ENCODE measurements at regions not wholly inside any gene's neighbourhood (a gene's known extent, or its start where the extent isn't known, plus 50 kb on each side); places are given as distances from the start of the nearest gene placed in this dataset.

DNA sequence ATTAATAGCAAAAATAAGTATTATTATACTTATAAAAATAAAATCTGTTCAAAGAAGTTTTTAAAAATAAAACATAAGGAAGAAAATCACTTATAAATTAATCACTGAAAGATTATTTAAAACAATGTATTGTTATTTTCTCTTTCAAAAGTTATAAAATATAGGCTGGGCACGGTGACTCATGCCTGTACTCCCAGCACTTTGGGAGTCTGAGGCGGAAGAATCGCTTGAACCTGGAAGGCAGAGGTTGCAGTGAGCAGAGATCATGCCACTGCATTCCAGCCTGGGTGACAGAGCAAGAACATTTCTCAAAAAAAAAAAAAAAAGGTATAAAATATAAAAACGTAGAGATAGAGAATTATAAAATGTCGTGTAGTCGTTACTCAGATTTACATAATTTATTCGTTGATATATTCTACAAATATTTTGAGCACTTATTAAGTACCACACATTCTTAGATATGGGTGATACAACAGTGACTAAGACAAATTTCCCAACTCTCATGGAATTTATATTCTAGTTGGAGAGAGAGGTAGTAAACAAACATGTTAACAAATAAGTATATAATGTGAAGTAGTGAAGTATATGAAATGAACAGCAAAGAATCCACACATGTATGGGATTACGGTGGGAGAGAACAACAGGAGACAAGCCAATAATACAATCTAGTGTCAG lies 1030.0 kb downstream of the SORCS1 start:
- TF ChIP-seq, protein P1, sequence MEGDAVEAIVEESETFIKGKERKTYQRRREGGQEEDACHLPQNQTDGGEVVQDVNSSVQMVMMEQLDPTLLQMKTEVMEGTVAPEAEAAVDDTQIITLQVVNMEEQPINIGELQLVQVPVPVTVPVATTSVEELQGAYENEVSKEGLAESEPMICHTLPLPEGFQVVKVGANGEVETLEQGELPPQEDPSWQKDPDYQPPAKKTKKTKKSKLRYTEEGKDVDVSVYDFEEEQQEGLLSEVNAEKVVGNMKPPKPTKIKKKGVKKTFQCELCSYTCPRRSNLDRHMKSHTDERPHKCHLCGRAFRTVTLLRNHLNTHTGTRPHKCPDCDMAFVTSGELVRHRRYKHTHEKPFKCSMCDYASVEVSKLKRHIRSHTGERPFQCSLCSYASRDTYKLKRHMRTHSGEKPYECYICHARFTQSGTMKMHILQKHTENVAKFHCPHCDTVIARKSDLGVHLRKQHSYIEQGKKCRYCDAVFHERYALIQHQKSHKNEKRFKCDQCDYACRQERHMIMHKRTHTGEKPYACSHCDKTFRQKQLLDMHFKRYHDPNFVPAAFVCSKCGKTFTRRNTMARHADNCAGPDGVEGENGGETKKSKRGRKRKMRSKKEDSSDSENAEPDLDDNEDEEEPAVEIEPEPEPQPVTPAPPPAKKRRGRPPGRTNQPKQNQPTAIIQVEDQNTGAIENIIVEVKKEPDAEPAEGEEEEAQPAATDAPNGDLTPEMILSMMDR (IDR thresholded peaks at IDR 0.05) = no peak
- no peak for TF ChIP-seq POLR2A (IDR thresholded peaks at IDR 0.05)
- H3K4me3 ChIP-seq (ENCODE audit: low read depth, poor library complexity, severe bottlenecking) = no peak overlapping the region
- DNase-seq (ENCODE audit: low spot score in 2 of 2) = no peak
- intact Hi-C loops (cut with DNase I; ENCODE audit: low total_unique reads) = no loop called here
- 78 to 81% methylated on average over 8 of the region's 8 CpGs for WGBS, 2 donors

DNA sequence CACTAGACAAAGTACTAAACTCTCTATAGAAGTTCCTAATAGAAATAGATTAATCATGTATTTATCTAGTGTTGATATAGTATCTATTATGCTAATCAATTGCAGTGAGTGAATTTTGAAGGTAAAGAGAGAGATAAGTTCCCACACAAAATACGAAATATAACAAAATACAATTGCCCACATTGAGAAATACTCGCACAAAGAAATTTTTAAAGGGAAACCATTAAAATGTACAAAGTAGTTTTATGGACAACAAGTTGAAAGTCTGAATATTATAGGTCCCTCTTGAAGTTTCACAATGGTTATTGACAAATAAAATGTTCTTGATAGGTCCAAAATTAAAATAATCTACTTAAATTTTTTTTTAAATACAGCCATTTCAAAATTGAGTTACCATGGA lies 1031.1 kb downstream of the SORCS1 start:
- DNase-seq (ENCODE audit: low spot score in 2 of 2) = no peak
- no peak overlapping the region for H3K4me3 ChIP-seq (ENCODE audit: low read depth, poor library complexity, severe bottlenecking)
- intact Hi-C loops (cut with DNase I; ENCODE audit: low total_unique reads) = no loop called here
- whole genome bisulfite sequencing, 2 donors = 49 to 68% methylated on average over 2 of the region's 2 CpGs
- no peak for TF ChIP-seq POLR2A (IDR thresholded peaks at IDR 0.05)
- TF ChIP-seq, protein P1 (IDR thresholded peaks at IDR 0.05) = no peak

DNA sequence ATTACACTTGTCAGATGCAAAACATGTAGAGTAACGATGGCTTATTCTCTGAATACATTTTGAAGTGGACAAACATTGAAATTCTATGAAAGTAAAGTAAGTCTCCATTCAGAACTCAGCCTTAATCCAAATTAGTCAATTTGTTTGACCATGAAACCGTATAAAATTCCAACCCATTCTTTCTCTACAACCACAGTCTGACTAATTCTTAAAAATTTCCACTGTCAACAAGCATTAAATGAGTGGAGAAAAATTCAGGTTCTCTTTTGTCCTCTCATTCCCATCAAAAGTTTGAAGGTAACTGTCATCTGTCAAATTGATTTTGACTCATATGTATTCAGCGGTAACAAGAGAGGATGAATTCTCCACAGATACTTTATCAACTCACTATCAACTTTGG lies 1031.5 kb downstream of the SORCS1 start:
- H3K4me3 ChIP-seq (ENCODE audit: low read depth, poor library complexity, severe bottlenecking) = no peak overlapping the region
- WGBS, 2 donors = 58 to 70% methylated on average over 3 of the region's 3 CpGs
- intact Hi-C loops (cut with DNase I; ENCODE audit: low total_unique reads) = no loop called here
- TF ChIP-seq, protein P1 (IDR thresholded peaks at IDR 0.05) = no peak
- TF ChIP-seq POLR2A (IDR thresholded peaks at IDR 0.05) = no peak
- no peak for DNase-seq (ENCODE audit: low spot score in 2 of 2)

DNA sequence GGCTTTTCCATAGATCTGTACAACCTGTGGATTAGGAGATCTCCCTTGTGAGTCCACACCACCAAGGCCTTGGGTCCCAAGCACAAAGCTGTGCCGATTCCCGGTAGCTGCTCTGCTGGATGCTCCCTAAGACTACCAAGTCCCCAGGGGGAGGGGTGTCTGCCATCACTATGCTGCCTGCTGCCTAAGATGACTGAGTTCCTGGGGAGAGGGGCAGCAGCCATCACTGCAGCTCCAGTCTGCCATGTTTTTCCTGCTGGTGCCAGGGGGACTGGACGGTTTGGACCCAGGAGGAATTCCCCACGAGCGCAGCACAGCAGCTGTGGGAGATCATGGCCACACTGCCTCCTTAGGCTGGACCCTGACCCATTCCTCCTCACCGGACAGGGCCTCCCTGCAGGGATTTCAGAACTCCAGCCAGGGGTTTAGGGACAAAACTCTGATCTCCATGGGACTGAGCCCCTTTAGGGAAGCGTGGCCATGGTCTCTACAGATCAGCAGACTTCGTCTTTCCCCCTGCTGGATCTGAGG lies 1049.8 kb downstream of the SORCS1 start:
- intact Hi-C loops (cut with DNase I; ENCODE audit: low total_unique reads) = no loop called here
- 86 to 87% methylated on average over 7 of the region's 8 CpGs for WGBS, 2 donors
- no peak overlapping the region for H3K4me3 ChIP-seq (ENCODE audit: low read depth, poor library complexity, severe bottlenecking)
- TF ChIP-seq, protein P1 (IDR thresholded peaks at IDR 0.05) = no peak
- TF ChIP-seq POLR2A (IDR thresholded peaks at IDR 0.05) = no peak
- no peak for DNase-seq (ENCODE audit: low spot score in 2 of 2)

DNA sequence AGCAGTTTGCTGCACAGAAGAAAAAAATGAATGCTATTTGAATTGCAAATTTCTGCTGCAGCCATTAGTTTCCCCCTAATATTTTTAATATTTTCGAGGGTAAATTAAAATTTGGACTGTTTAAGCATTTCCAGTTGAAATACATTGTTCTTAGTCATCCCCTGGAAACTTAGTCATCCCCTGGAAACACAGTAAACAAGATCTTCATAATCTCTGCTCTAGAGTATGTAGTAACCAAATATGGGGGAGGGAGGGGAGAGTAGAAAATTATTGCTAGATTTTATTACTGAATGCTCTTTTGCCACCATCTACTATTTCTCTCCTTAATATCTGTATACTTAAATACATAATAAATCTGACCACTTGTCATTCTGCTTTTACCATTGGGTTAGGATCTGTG lies 1053.3 kb downstream of the SORCS1 start:
- intact Hi-C loops (cut with DNase I; ENCODE audit: low total_unique reads) = no loop called here
- no peak for TF ChIP-seq POLR2A (IDR thresholded peaks at IDR 0.05)
- TF ChIP-seq, protein P1 (IDR thresholded peaks at IDR 0.05) = no peak
- 34 to 38% methylated on average over 1 of the region's 1 CpG for WGBS, 2 donors
- no peak overlapping the region for H3K4me3 ChIP-seq (ENCODE audit: low read depth, poor library complexity, severe bottlenecking)
- DNase-seq (ENCODE audit: low spot score in 2 of 2) = no peak

DNA sequence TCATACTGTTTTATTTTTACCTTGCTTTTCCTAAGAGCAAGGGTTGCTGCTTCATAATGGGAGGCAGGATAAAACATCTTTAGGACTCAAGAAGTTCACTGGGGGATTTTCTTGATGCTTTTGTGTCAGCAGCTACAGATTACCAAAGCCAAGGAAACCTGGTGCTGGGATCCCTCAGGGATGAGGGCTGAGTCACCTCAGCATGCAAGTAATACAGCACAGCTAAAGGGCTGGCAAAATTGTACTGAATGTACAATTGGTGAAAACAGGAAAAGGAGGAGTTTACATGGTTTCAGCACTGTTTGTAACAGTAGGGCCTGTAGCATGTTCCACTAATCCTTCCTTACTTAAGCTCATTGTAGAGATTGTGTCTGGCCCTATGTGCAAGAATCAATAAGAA lies 1056.8 kb downstream of the SORCS1 start:
- no peak for DNase-seq (ENCODE audit: low spot score in 2 of 2)
- H3K4me3 ChIP-seq (ENCODE audit: low read depth, poor library complexity, severe bottlenecking) = no peak overlapping the region
- intact Hi-C loops (cut with DNase I; ENCODE audit: low total_unique reads) = no loop called here
- TF ChIP-seq, protein P1 (IDR thresholded peaks at IDR 0.05) = no peak
- TF ChIP-seq POLR2A (IDR thresholded peaks at IDR 0.05) = no peak

Data from lower leg skin (tissue), 4 donors.